SKM-1 treated with dmso at 0.1 percent for 144 hours (cell line): ENCODE measurements at regions not wholly inside any gene's neighbourhood (a gene's known extent, or its start where the extent isn't known, plus 50 kb on each side); places are given as distances from the start of the nearest gene placed in this dataset.

Experiments
- DNase-seq: peaks from one replicate; lab custom pipeline; 2025; ENCODE audit not compliant: unreplicated experiment; lab: John Stamatoyannopoulos, UW

GRCh38 chr7:117972606-117973005, 99.4 kb upstream of the CTTNBP2 start:
- no peak for DNase-seq

- DNase-seq: no peak
These were observed 100.7 kb upstream of the CTTNBP2 start for GRCh38 chr7:117973975-117974374.

GRCh38 chr7:117974891-117975290, 101.7 kb upstream of the CTTNBP2 start:
- no peak for DNase-seq

GRCh38 chr7:117975476-117975875, 102.2 kb upstream of the CTTNBP2 start:
- no peak for DNase-seq

- no peak for DNase-seq
These were observed 106.8 kb upstream of the CTTNBP2 start for GRCh38 chr7:117979954-117980497.

- no peak for DNase-seq
These were observed 109.1 kb upstream of the CTTNBP2 start for GRCh38 chr7:117982071-117983055.

GRCh38 chr7:117986645-117987269, 113.5 kb upstream of the CTTNBP2 start:
- DNase-seq: no peak

GRCh38 chr7:117990834-117991233, 117.6 kb upstream of the CTTNBP2 start:
- no peak for DNase-seq

GRCh38 chr7:117992635-117993376, 119.6 kb upstream of the CTTNBP2 start:
- DNase-seq: no peak

GRCh38 chr7:117993377-117994003, 120.2 kb upstream of the CTTNBP2 start:
- DNase-seq: peak; percentile 52

GRCh38 chr7:117995850-117996650, 122.8 kb upstream of the CTTNBP2 start:
- DNase-seq: no peak

GRCh38 chr7:117997862-117998825, 124.9 kb upstream of the CTTNBP2 start:
- no peak for DNase-seq

GRCh38 chr7:118000480-118001202, 127.4 kb upstream of the CTTNBP2 start:
- DNase-seq: no peak

GRCh38 chr7:118003476-118003875, 130.2 kb upstream of the CTTNBP2 start:
- DNase-seq: no peak

- DNase-seq: no peak
These were observed 131.8 kb upstream of the CTTNBP2 start for GRCh38 chr7:118005026-118005425.

GRCh38 chr7:118006979-118007378, 133.7 kb upstream of the CTTNBP2 start:
- no peak for DNase-seq

GRCh38 chr7:118009419-118009818, 136.2 kb upstream of the CTTNBP2 start:
- DNase-seq: no peak

GRCh38 chr7:118011652-118012051, 138.4 kb upstream of the CTTNBP2 start:
- DNase-seq: no peak
